CD14-positive monocyte (primary cell): ENCODE measurements at regions not wholly inside any gene's neighbourhood (a gene's known extent, or its start where the extent isn't known, plus 50 kb on each side); places are given as distances from the start of the nearest gene placed in this dataset.

ENCODE experiments used
- DNase-seq, 3 donors: peaks; one replicate each; pipeline ENCODE4 v3.0.0-alpha.2; 2011 to 2022
- H2AFZ ChIP-seq: 2 replicates; pipeline ENCODE4 v1.6.0; 2012; ENCODE audit warnings: mild to moderate bottlenecking, low read depth, low read length, inconsistent platforms; ENCODE audit not compliant: insufficient read depth, poor library complexity, severe bottlenecking
- H3K27ac ChIP-seq, 2 donors: 1 replicate in 1 of 2; 2 replicates in 1 of 2; pipeline ENCODE4 v1.5.1; 2012 to 2013; ENCODE audit warnings: low read length in 2 of 2, control low read depth in 1 of 2, inconsistent platforms in 1 of 2, low read depth in 1 of 2, mild to moderate bottlenecking in 1 of 2
- H3K27me3 ChIP-seq, 2 donors: one replicate each; pipeline versions ENCODE4 v1.6.0 to v1.6.1; 2011 to 2013; ENCODE audit warnings: low read length in 2 of 2; ENCODE audit not compliant: control insufficient read depth in 2 of 2, insufficient read depth in 2 of 2
- H3K36me3 ChIP-seq, 2 donors: replicated peaks in 1 of 2; 1 replicate in 1 of 2; 2 replicates in 1 of 2; pipeline versions ENCODE4 v1.5.1 to v1.6.1; 2012 to 2013; ENCODE audit warnings: low read length in 2 of 2, control low read depth in 1 of 2, inconsistent platforms in 1 of 2, mild to moderate bottlenecking in 1 of 2; ENCODE audit not compliant: insufficient read depth in 2 of 2, control insufficient read depth in 1 of 2
- H3K4me1 ChIP-seq, 2 donors: 1 replicate in 1 of 2; 2 replicates in 1 of 2; pipeline versions ENCODE4 v1.5.1 to v1.6.1; 2012 to 2013; ENCODE audit warnings: low read length in 2 of 2, control low read depth in 1 of 2, inconsistent platforms in 1 of 2, mild to moderate bottlenecking in 1 of 2, moderate library complexity in 1 of 2; ENCODE audit not compliant: insufficient read depth in 2 of 2, control insufficient read depth in 1 of 2
- H3K4me2 ChIP-seq: replicated peaks from 2 replicates; pipeline ENCODE3; 2012; ENCODE audit warnings: low read length, moderate library complexity, mild to moderate bottlenecking; ENCODE audit not compliant: poor library complexity, severe bottlenecking; ENCODE audit errors: extremely low read depth
- H3K4me3 ChIP-seq, 3 experiments: fragments of 200-600 bp in 1 of 3; sonication (generic) in 1 of 3; replicated peaks in 1 of 3; 1 replicate in 2 of 3; 2 replicates in 1 of 3; pipeline ENCODE4 v1.5.1; 2011 to 2013; ENCODE audit warnings: low read length in 3 of 3, mild to moderate bottlenecking in 3 of 3, control low read depth in 2 of 3, low read depth in 2 of 3, inconsistent platforms in 1 of 3, moderate library complexity in 1 of 3
- H3K79me2 ChIP-seq: 2 replicates; pipeline ENCODE4 v1.6.0; 2012; ENCODE audit warnings: mild to moderate bottlenecking, control low read depth, inconsistent platforms, low read length, moderate library complexity; ENCODE audit not compliant: insufficient read depth
- H3K9ac ChIP-seq: 2 replicates; pipeline ENCODE4 v1.6.0; 2017; ENCODE audit warnings: low read length, mild to moderate bottlenecking; ENCODE audit not compliant: insufficient read depth, poor library complexity, severe bottlenecking
- H3K9me3 ChIP-seq, 2 donors: replicated peaks in 1 of 2; 1 replicate in 1 of 2; 2 replicates in 1 of 2; pipeline versions ENCODE4 v1.5.1 to v1.6.1; 2012 to 2013; ENCODE audit warnings: low read length in 2 of 2, control low read depth in 1 of 2; ENCODE audit not compliant: control insufficient read depth in 1 of 2, insufficient read depth in 1 of 2
- H4K20me1 ChIP-seq: 2 replicates; pipeline ENCODE4 v1.6.0; 2012; ENCODE audit warnings: mild to moderate bottlenecking, low read length, control low read depth, moderate library complexity; ENCODE audit not compliant: insufficient read depth
- H3K27ac Mint-ChIP-seq, 7 donors: one replicate each; pipeline ENCODE4 v1.8.0; 2020; ENCODE audit warnings: mild to moderate bottlenecking in 7 of 7, mixed read lengths in 7 of 7, moderate library complexity in 6 of 7, inconsistent platforms in 2 of 7
- H3K27me3 Mint-ChIP-seq, 3 donors: one replicate each; pipeline ENCODE4 v1.8.0; 2021 to 2022; ENCODE audit warnings: low read depth in 3 of 3, mild to moderate bottlenecking in 3 of 3, mixed read lengths in 3 of 3, moderate library complexity in 3 of 3, inconsistent platforms in 1 of 3
- H3K36me3 Mint-ChIP-seq, 2 donors: one replicate each; pipeline ENCODE4 v1.8.0; 2020; ENCODE audit warnings: mixed read lengths in 2 of 2, inconsistent platforms in 1 of 2, mild to moderate bottlenecking in 1 of 2
- H3K4me1 Mint-ChIP-seq: one replicate; pipeline ENCODE4 v1.8.0; 2020; ENCODE audit warnings: mild to moderate bottlenecking, mixed read lengths
- H3K4me3 Mint-ChIP-seq, 2 donors: one replicate each; pipeline ENCODE4 v1.8.0; 2020; ENCODE audit warnings: mild to moderate bottlenecking in 2 of 2, mixed read lengths in 2 of 2, moderate library complexity in 1 of 2
- H3K9me3 Mint-ChIP-seq, 7 donors: one replicate each; pipeline ENCODE4 v1.8.0; 2020 to 2022; ENCODE audit warnings: mixed read lengths in 7 of 7, mild to moderate bottlenecking in 6 of 7, moderate library complexity in 6 of 7, inconsistent platforms in 2 of 7
- WGBS: methylation state at CpG from one replicate; pipeline ENCODE4 v1.1.5; 2013; ENCODE audit warnings: missing lambda C conversion rate; ENCODE audit not compliant: insufficient coverage; 5-methylcytosine and 5-hydroxymethylcytosine counted together
- intact Hi-C, 2 donors: fragments of 100-400 bp; cut with micrococcal nuclease; formaldehyde crosslinking; loops; one replicate each; pipeline versions ENCODE4 v1.15.0 to v1.15.1; 2023
- TF ChIP-seq, protein P1 (sequence below): fragments of 200-600 bp; IDR thresholded peaks from one replicate; pipeline ENCODE4 v1.8.0; 2022; ENCODE audit warnings: antibody characterized with exemption, mild to moderate bottlenecking

DNA sequence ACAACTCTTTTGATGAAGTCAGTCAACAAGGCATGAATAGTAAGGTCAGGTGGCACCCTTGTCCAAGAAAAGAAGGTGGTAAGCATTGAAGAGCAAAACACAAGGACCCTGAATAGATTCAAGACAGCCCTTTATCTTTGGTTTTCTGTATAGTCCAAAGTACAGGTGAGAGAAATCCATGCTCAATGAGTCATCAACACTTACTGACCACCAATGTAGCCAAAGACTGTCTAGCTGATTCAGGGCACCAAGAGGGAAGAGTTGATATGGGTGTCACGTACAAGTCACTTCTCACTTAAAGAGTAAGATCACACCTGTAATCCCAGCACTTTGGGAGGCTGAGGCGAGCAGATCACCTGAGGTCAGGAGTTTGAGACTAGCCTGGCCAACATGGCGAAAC is 528.3 kb downstream of the CD83 start:
- H3K4me3 Mint-ChIP-seq = no peak overlapping the region
- peaks cover 0 to 6% (median 0%) of the 10 kb centered on the region in 3 donors for H3K27me3 Mint-ChIP-seq
- Histone ChIP-seq H2AFZ (no peak overlapping the region), H3K79me2 (no peaks in the 10 kb centered on the region), H3K4me3 (no peak overlapping the region), H3K27me3 (no peaks in the 10 kb centered on the region), H3K4me1 (no peaks in the 10 kb centered on the region), H3K9me3 (no peaks in the 10 kb centered on the region), H3K36me3 (no peaks in the 10 kb centered on the region), H3K27ac (no peak overlapping the region), H4K20me1 (no peaks in the 10 kb centered on the region), H3K4me2 (no peak overlapping the region), H3K9ac (no peak overlapping the region)
- H3K27ac Mint-ChIP-seq = no peak overlapping the region
- TF ChIP-seq, protein P1, sequence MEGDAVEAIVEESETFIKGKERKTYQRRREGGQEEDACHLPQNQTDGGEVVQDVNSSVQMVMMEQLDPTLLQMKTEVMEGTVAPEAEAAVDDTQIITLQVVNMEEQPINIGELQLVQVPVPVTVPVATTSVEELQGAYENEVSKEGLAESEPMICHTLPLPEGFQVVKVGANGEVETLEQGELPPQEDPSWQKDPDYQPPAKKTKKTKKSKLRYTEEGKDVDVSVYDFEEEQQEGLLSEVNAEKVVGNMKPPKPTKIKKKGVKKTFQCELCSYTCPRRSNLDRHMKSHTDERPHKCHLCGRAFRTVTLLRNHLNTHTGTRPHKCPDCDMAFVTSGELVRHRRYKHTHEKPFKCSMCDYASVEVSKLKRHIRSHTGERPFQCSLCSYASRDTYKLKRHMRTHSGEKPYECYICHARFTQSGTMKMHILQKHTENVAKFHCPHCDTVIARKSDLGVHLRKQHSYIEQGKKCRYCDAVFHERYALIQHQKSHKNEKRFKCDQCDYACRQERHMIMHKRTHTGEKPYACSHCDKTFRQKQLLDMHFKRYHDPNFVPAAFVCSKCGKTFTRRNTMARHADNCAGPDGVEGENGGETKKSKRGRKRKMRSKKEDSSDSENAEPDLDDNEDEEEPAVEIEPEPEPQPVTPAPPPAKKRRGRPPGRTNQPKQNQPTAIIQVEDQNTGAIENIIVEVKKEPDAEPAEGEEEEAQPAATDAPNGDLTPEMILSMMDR = no peak
- H3K9me3 Mint-ChIP-seq = peaks cover 0 to 2% (median 0%) of the 10 kb centered on the region in 7 donors
- intact Hi-C loops = no loop called here
- no peak for DNase-seq
- peaks cover 0 to 5% of the 10 kb centered on the region in 2 donors for H3K36me3 Mint-ChIP-seq
- peaks cover 7% of the 10 kb centered on the region for H3K4me1 Mint-ChIP-seq
- WGBS = 90% methylated on average over 2 of the region's 3 CpGs

DNA sequence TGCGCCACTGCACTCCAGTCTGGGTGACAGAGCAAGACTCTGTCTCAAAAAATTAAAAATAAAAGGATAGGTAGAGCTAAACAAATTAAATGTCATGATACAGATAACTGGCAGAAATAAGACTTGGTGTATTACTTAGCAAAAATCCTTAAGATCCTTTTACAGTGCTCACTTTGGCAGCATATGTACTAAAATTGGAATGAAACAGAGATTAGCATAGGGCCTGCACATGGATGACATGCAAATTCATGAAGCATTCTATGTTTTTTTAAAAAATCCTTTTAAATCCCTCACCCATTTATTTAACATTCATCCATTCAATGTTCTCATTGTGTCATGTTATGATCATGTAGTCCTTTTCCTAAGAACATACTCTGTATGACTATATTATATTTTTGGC is 528.8 kb downstream of the CD83 start:
- H3K9ac ChIP-seq = no peak overlapping the region
- H3K9me3 ChIP-seq = no peaks in the 10 kb centered on the region
- H3K4me2 ChIP-seq = no peak overlapping the region
- intact Hi-C loops = no loop called here
- Mint-ChIP-seq H3K4me1 (peaks cover 5% of the 10 kb centered on the region), H3K27ac (no peak overlapping the region), H3K27me3 (peaks cover 0 to 6% (median 0%) of the 10 kb centered on the region in 3 donors), H3K9me3 (peaks cover 0 to 2% (median 0%) of the 10 kb centered on the region in 7 donors), H3K36me3 (peaks cover 0 to 5% of the 10 kb centered on the region in 2 donors), H3K4me3 (no peak overlapping the region)
- H3K27ac ChIP-seq = no peak overlapping the region
- no peaks in the 10 kb centered on the region for H3K36me3 ChIP-seq
- H3K4me3 ChIP-seq = no peak overlapping the region
- TF ChIP-seq, protein P1 = no peak
- WGBS = 100% methylated on average over 1 of the region's 1 CpG
- no peaks in the 10 kb centered on the region for H4K20me1 ChIP-seq
- no peaks in the 10 kb centered on the region for H3K27me3 ChIP-seq
- H3K4me1 ChIP-seq = no peaks in the 10 kb centered on the region
- H2AFZ ChIP-seq = no peak overlapping the region
- H3K79me2 ChIP-seq = no peaks in the 10 kb centered on the region
- no peak for DNase-seq
